NB4 (cell line): ENCODE measurements at regions not wholly inside any gene's neighbourhood (a gene's known extent, or its start where the extent isn't known, plus 50 kb on each side); places are given as distances from the start of the nearest gene placed in this dataset.

Experiments used
- POLR2A ChIP-seq: IDR thresholded peaks from 2 replicates; pipeline ENCODE4 v1.6.1; 2011; ENCODE audit warnings: mild to moderate bottlenecking; ENCODE audit not compliant: insufficient read length; ENCODE audit errors: extremely low read depth
- TF ChIP-seq, protein P1 (sequence below): IDR thresholded peaks from one replicate; pipeline ENCODE4 v1.5.1; 2012; ENCODE audit warnings: low read depth, low read length

DNA sequence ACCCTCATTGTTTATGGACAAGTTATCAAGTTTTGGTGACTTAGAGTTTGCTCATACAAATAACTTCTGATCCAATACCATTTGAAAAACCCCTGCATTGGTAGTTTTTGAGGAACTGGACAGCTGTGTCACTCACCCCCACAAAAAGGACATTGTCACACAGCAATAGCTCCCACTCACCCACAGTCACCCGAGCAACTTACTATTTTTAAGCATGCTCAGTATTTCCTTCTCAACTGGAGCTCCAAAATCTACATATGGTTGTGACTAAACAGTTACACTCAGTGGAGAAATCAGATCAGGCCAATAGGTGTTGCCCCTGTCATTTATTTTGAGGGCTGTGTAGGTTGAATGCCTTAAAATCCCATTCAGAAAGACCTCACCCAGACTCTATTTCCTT lies 165.2 kb upstream of the AUTS2 start:
- TF ChIP-seq, protein P1, sequence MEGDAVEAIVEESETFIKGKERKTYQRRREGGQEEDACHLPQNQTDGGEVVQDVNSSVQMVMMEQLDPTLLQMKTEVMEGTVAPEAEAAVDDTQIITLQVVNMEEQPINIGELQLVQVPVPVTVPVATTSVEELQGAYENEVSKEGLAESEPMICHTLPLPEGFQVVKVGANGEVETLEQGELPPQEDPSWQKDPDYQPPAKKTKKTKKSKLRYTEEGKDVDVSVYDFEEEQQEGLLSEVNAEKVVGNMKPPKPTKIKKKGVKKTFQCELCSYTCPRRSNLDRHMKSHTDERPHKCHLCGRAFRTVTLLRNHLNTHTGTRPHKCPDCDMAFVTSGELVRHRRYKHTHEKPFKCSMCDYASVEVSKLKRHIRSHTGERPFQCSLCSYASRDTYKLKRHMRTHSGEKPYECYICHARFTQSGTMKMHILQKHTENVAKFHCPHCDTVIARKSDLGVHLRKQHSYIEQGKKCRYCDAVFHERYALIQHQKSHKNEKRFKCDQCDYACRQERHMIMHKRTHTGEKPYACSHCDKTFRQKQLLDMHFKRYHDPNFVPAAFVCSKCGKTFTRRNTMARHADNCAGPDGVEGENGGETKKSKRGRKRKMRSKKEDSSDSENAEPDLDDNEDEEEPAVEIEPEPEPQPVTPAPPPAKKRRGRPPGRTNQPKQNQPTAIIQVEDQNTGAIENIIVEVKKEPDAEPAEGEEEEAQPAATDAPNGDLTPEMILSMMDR = no peak
- no peak for TF ChIP-seq POLR2A
